Skin of body (tissue), 1 donor: ENCODE measurements at regions not wholly inside any gene's neighbourhood (a gene's known extent, or its start where the extent isn't known, plus 50 kb on each side); places are given as distances from the start of the nearest gene placed in this dataset.
A peak's percentile ranks its signal among the peaks of the same experiment; 100 is the strongest.

Experiments
- DNase-seq: peaks from one replicate; lab custom pipeline; 2025; lab: John Stamatoyannopoulos, UW

DNA sequence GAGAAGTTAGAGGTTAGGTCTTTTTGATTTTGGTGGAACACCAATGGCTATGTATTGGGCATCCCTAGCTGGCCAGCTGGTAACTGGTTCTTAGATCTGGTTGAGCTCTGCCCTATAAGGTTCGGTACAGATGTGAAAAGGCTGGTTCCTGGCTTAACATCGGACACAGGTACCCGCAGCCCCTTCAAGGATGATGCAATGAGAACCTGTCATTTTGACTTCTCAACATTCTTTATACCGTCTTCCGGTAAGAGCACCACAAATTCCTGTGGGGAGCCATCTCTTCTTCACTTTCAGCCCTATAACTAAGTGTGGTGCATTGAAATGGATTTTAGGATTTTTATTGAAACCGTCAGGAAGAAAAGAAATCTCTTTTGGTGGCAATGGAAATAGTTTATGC is 222.8 kb downstream of the ADAMTS9 start:
- no peak for DNase-seq

DNA sequence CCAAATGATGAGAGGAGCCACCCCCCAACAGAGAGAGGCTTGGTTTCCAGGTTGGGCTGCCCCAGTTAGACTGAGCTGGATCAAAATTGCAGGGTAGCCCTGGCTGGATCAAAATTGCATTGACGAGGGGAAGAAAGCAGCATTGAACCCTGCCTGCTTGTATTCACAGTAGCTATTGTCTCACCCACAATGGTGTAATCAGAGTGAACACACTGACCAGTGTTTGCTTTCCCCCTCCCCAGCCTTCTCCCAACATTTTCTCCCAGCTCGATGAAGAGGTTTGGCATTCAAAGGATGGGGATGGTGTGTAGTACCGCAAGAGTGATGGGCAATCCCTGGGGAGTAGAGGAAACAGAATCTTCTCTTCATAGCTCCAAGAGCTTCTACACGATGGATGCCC is 223.8 kb downstream of the ADAMTS9 start:
- no peak for DNase-seq

DNA sequence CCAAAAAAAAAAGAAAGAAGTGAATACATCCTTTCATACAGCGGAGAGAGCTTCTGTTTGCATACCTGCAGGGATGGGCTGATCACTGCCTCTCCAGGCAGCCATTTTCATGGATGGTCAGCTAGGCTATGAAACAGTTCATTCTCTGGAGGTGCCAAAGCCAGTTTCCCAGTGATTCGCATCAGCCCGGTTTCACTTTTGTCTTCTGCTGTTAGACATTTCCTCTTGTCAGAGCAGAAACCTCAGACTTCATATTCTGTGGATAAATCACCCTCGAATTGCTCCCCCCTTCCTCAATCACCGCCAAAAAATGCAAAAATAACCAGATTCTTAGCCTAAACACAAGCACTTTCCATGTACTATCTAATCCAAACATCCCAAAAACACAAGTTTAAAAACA is 225.6 kb downstream of the ADAMTS9 start:
- DNase-seq, result no peak

DNA sequence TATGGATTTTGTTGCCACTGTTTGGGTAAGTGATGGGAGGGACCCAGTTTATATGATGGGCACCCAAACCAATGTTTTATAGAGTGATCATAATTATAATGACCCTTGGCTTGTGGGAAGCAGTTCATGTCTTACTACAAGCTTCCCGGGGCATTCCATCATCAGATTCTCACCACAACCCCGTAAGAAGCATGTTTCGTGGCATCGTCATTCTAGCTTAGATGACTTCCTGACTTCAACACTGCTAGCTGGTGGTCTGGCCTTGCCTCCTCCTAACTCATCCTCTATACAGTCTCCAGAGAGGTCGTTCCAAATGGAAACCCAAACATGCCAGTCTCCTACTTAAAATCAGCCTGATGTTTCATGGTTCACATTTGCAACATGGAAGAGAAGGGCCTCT is 226.9 kb downstream of the ADAMTS9 start:
- no peak for DNase-seq

DNA sequence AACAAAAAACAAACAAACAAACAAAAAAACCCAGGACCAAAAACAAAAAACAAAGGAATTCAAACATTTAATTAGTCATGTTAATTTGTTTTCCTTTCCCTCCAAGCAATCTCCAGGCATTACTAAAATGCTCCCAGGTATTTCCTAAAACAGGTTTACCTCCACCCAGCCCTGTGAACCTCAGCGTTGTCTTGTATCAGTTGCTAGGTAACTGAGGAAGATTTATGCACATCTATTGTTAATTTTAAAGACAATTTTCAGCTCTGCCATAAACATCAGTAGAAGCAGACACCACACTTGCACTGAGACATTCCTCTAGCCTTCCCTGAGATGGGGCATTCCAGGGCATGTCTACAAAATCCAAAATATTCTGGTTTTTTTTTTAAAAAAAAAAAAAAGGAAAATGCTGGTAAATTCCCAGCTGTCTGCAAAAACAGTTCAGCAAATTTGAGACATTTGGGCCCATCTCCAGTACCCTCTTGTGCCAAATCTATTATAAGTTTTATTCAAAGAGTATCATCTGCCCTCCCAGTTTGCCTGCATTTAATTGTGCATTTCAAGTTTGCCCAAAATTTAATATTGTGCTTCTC is 227.6 kb downstream of the ADAMTS9 start:
- no peak for DNase-seq

DNA sequence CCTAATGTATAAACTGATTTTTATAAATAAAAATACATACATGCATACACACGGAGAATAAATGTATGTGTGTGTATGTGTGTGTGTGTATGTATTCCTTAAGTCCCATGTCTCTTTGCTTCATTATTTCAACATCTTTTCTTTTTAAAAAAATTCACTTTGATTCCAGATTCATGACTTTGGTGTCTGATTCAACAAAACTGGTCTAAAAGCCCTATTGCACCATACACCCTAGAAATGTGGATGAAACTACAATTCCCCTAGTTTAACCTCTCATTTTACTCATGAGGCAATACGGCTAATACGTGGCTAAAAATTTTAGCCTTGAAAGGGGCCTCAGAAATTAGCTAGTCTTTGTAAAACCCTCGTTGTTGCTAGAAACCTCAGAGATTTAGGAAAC is 228.1 kb downstream of the ADAMTS9 start:
- no peak for DNase-seq

DNA sequence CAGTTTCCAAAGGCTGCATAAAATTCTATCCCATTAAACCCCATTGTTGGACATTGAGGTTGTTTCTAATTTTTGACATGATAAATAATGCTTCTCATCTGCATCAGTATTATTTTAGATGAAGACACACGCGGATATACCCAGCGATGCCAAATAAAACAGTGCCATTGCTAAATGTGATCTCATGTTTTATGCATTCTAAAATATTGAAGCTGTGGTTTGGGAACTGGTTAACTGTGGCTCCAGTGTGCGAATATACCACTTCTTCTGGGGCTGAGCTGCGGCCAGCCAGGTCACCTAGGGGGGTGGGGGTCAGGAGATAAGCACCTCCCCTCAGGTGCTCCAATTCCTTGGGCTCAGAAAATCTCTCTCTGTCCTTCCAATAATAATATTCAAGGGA is 230.0 kb downstream of the ADAMTS9 start:
- no peak for DNase-seq

DNA sequence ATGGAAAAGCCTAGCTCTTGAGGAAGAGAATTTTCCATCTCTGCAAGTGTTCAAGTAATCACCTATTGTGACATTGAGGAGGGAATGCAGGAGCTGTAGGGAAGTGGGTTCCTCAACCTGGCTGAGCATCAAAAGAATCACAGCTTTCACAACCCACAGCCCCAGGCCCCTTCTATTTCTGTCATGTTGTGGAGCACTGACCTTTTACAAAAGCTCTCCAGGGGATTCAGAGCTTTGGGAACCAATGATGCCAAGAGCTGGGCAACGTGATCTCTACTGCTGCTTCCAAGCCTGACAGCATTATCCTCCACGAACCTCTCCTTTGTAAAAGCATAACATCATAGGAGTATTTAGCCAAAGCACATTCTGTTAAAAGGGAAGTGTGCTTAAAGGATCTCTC is 231.1 kb downstream of the ADAMTS9 start:
- no peak for DNase-seq

DNA sequence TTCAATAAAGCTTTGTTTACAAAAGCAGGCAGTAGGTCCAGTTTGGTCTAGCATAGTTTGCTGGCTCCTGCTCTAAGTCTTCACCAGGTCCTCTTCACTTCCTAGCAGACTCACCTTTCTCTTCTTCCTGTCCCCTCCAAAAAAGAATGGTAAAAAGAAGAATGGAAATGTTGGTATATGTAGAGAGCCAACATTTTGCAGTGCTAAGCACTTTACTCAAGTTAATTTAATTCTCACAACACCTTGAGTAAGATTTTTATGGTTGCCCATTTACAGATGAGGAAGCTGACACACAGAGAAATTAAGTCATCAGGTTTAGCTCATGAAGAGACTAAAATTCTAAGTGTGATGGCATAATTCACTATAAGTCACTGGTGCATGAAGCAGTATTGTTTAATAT is 230.1 kb upstream of the PRICKLE2 start:
- DNase-seq, result no peak

DNA sequence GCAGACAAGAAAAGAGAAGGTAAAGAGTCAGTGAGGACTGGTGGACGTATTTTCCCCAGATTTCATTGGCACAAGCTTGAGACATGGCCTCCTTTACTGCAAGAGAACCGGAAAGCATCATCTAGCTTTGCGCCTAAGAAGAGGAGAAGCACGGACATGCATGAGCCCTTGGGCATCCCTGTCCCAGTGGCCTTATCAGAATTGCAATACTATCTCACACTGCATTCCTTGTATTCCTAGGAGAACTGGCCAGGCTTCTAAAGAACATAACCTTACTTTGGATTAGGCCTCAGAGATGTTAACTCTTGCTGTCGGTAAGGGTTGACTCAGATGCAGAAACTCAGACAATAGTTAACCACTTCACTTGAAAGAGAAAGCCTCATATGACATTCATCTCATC is 229.5 kb upstream of the PRICKLE2 start:
- no peak for DNase-seq

DNA sequence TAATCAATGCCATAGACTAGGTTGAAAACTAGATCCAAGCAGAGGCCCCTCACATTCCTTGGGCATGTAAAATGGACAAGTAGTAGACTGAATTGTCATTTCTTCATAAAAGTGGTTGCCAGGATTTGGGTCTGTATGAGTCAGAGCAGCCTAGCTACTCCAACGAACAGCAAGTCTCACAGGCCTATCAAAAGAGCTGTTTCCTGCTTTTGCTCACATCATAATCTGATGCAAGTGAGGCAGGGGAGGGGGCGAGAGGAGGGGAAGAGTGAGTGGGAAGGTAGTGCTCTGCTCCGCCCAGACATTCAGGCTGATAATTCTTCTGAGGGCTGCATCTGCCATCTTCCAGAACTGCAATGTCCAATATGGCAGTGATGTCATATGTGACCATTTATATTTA is 228.9 kb upstream of the PRICKLE2 start:
- DNase-seq, result no peak

DNA sequence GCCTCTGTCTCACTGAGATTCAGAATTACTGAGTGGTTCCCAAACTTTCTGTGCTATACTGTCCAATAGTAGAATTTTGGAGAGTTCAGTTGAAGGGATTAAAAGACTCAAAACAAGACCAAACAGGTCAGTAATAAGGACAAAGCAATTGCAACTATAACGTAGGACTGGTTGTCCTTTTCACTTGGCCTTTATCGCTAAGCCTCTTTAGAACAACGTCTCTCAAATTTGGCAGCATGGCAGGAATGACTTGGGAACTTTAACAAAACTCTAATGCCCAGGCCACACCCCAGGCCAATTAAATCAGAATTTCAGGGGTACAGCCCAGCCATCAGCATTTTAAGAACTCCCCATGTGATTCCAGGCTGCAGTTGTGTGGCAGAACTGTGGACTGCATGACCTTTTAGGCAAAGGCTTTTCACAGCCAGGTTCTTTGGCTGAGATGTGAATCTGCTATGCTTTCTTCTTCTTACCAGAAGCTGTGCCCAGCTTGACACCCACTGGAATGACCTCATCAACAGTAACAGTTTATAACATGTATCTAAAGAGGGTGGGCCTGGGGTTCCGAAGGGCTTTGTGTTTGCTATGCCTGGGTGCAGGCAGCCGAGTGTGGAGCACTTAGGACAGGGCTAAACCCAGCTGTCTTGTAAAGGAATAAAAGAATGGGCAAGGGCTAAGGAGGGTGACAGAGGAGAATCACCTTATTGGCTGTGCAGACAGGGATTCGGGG is 226.2 kb upstream of the PRICKLE2 start:
- no peak for DNase-seq

DNA sequence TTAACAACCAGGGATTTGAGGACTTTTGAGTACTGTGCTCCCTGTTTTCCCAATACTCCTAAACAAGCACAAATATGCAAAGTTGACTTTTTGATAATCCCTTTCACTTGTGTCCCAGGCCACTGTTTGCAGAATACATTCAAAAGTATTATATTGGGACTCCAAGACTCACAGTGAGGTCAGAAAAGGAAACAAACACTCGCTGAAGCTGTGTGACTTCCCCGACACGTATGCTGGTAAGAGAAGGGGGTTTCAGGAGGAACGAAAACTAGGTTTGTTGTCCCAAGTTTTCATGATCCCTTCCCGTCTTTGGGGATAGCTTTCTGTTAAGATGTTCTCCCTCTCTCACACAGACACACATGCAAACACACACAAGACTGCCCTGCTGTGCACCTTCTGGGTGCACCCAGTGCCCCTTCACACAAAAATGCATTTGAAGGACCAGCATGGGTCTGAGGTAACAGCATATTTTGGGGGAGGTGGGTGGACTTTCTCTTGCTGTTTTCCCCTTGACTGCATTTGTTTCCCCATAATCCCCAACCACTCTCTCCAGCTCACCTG is 225.2 kb upstream of the PRICKLE2 start:
- DNase-seq, result no peak

DNA sequence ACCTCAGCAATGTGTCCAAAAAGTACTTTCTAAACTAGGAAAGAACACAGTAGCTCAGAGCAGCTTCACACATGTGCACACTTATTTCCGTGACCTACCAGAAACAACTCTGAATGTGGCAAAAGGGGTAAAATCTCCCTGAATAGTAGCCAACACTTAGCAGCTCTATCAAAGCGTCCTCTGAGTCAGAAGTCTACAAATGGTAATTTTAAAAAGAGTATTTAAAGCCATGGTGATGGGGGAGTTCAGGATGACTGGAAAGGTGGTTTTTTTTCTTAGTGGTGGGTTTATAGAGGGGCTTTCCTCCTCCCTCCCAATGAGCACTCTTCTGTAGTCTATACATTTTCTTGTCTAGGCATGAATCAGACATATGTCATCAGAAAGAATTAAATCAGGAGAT is 223.8 kb upstream of the PRICKLE2 start:
- no peak for DNase-seq

DNA sequence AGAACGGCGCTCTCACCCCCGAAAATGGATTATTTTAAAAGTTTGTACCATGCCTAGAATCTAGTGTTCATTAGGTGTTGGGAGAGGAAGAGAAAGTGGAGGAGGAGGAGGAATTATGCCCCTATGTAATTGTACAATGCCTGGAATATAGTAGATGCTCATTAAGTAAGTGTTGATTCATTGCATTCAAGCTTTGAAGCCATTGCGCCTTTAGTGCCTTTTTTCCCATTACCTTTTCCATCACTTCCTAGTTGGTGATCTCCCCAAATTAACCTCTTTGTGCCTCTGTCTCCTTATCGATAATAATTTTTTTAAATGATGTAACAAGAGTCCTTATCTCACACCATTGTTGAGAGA is 220.7 kb upstream of the PRICKLE2 start:
- no peak for DNase-seq

DNA sequence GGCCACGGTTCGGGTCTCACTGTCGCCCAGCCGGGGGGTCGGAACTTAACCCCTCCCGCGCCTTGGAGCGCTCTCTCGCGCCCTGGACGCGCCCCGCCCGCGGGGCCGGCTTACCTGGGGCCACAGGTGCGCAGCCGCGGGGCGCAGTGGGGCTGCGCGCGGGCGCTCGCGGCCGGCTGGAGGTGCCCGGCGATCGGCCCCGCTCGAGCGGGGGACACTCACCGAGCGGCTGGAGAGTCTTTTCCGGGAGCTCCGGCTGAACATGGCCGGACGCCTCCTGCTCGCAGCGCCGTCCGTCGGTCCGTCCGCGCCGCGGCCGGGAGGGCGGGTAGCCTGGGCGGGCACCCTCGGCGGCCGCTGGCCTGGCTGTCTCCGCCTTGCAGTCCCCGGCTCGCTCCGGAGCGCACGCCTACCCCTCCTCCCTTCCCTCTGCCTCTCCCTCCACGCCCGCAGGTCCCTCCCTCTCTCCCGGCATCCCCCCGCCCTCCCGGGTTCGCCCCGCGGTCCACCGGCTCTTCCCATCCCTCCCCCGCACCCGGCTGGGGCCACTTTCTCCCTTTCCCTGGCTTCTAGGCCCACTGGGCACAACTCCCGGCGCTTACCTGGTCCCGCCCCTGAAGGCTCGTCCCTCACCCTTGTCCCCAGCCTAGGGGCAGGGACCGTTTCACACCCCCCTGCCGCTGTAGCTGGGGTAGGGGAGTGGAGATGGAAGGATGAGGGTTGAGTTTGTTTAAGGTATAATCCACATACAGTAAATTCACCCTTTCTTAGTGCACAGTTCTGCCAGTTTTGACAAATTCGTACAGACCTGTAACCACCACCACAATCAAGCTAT is 220.1 kb upstream of the PRICKLE2 start:
- peak; percentile 18 for DNase-seq

DNA sequence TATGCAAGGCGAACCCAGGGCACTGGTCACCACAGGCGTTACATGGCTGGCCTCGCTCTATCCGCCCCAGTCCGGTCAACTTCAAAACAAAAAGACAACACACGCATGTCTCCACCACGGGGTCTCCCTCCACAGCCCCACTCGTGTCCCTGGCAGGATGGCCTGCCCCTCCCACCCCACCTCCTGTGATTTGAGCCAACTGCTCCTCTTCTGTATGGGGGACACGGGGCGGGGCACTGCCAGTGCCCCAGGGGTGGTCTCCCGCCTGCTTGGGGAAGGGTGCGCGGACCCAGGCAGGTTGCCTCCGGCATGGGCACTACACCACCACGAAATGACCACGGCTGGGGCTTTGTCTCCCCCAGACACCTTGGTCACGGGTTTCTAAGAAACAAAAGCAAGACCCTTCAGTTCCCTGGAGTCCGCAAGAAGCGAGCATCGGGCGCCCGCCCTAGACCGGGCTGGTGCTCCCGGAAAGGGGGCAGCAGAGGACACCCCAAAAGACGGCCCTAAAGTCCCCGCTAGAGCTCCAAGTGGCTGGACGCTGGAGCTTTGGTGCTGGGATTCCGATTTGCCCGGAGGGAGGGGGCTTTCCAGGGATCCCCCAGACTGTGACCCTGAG is 219.3 kb upstream of the PRICKLE2 start:
- no peak for DNase-seq

DNA sequence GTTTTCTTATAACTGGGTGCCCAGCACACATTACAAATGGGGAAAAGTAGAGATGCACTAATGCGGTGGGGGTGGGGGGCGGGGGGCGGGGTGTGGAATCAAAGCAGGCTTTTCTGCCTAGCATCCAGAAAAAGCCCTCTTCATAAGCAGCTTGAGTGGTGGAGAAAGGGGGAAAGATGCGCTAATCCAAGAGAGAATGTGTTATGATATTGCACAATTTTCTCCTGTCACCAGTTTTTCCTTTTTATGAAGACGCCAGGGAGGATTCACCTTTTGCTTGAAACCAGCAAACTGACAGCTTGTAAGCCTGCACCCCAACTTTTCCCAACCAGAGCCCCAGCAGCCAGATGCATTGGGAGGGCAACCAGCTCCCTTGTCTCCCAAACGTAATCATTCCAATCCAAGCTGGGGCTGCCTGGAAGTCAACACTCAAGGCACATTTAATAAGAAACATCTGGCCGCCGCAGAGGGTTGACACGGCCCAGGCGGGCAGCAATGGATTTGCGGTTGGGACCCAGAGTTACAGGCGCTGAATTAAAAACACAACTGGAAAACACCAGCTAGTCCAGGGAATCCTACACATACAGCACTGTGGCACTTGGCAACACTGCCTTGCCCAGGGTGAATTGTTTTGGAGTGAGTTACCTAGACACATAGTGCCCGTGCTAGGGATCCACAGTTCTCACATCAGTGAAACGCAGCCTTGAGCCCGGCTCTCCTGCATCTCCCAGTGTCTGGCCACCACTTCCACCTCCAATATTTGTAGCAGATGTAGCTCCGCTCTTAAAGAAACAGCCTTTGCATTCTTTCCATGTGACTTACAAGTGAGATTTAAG is 218.5 kb upstream of the PRICKLE2 start:
- peak; percentile 71 for DNase-seq

DNA sequence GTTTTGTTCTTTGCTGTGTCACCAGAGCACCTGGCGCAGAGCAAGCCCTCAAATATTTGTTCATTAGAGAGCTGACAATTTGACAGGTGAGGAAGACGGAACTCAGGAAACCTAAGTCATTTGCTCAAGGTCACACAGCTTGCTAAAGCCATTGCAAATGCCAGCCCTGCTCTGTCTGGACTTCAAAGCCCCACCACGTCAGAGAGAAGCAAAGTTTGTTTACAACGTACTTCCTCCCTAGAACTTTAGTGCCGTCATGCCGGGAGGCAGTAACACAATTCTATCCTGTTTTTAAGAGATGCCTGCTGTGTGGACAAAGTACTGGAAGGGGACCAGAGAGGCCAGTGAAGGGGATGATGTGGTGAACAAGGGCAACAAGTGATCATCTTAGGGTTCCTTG is 216.6 kb upstream of the PRICKLE2 start:
- no peak for DNase-seq

DNA sequence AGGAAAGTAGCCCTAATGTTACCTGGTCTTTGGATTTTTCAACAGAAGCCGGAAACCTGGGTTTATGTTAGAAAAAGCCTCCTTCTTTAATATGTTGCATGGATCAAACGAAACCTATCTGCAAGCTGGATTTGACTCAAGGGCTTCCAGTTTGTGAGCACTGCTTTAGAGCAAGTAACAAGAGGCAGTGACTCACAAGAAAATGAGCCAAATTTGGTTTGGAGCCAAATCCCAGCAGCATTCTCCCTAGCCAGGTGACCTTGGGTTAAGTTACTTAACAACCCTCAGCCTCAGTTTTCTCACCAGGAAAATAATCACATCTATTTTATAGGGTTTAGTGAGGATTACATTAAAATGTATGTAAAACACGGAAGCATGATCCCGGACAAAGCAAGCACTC is 215.2 kb upstream of the PRICKLE2 start:
- DNase-seq, result no peak

DNA sequence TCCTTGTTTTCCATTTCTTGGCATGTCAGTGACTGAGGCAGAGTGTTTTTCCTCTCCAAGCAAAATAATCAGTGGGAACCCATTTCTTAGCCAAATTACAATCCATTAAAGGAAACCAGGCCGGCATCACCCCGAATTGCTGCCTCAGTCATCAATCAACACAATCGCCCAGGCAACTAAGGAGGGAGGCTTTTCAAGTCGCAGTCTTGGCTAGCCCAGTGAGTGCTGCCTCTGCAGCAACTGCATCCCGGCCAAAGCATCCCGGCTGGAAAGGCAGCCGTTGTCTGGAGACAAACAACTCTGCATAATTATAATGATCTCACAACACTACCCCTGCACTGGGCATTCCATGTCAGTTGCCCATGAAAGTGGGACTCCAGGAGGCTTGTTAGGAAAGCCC is 213.5 kb upstream of the PRICKLE2 start:
- no peak for DNase-seq
